ENCODE measurements at regions not wholly inside any gene's neighbourhood (a gene's known extent, or its start where the extent isn't known, plus 50 kb on each side); places are given as distances from the start of the nearest gene placed in this dataset.

- Histone ChIP-seq H3K9me2 (ENCODE audit: insufficient read depth) (no peaks in the 10 kb centered on the region), H3K9me3 (ENCODE audit: control insufficient read depth in 1 of 2, insufficient read depth in 1 of 2, low read depth in 1 of 2, low read length in 2 of 2) (no peaks in the 10 kb centered on the region), H3K4me3 (replicated peaks in 1 of 2; ENCODE audit: low read depth in 1 of 2, low read length in 2 of 2) (no peak overlapping the region), H3K4me2 (ENCODE audit: low read length) (no peak overlapping the region), H3K36me3 (ENCODE audit: control insufficient read depth in 1 of 2, insufficient read depth in 2 of 2, low read length in 2 of 2) (no peaks in the 10 kb centered on the region), H3K79me2 (ENCODE audit: insufficient read depth, low read length) (no peaks in the 10 kb centered on the region), H3K27ac (ENCODE audit: low read depth, low read length) (no peak overlapping the region), H3K27me3 (ENCODE audit: insufficient read depth, low read length) (no peaks in the 10 kb centered on the region), H4K20me1 (ENCODE audit: insufficient read depth) (no peaks in the 10 kb centered on the region), H3K9ac (ENCODE audit: low read length) (no peak overlapping the region), H3K4me1 (ENCODE audit: control insufficient read depth in 1 of 2, insufficient read depth in 2 of 2, low read length in 2 of 2) (no peaks in the 10 kb centered on the region), H2AFZ (ENCODE audit: low read depth, low read length, poor library complexity, severe bottlenecking) (no peak overlapping the region)
- ChIA-PET POLR2A (no interaction called here), CTCF (no interaction called here), RAD21 (ENCODE audit: low non-redundant PET in 1 of 2, low total read pairs in 2 of 2, uncharacterized antibody in 2 of 2, unreplicated experiment in 2 of 2) (no interaction called here)
- no peak for DNase-seq (ENCODE audit: low read depth, low spot score)
- no peak for TF ChIP-seq SP1 (IDR thresholded peaks at IDR 0.05; ENCODE audit: low read depth)
- no peak for TF ChIP-seq SRF (IDR thresholded peaks at IDR 0.05; ENCODE audit: low read depth)
- TF ChIP-seq SIN3A (IDR thresholded peaks at IDR 0.05; ENCODE audit: low read depth): no peak
- TF ChIP-seq POLR2A (IDR thresholded peaks at IDR 0.05; ENCODE audit: borderline replicate concordance, extremely low read depth, insufficient read depth, insufficient read length): no peak
- no peak for TF ChIP-seq EZH2 (IDR thresholded peaks at IDR 0.05)
- TF ChIP-seq CEBPB (IDR thresholded peaks at IDR 0.05; ENCODE audit: low read depth): no peak
- TF ChIP-seq RAD21 (IDR thresholded peaks at IDR 0.05; ENCODE audit: low read depth): no peak
- no peak for TF ChIP-seq CBX3 (IDR thresholded peaks at IDR 0.05; ENCODE audit: low read depth)
- no peak for TF ChIP-seq REST (IDR thresholded peaks at IDR 0.05; ENCODE audit: low read depth)
- no peak for TF ChIP-seq ZNF274 (IDR thresholded peaks at IDR 0.05; ENCODE audit: low read depth, low read length)
- no peak for TF ChIP-seq ATF3 (IDR thresholded peaks at IDR 0.05)
- no peak for TF ChIP-seq POLR2AphosphoS5 (IDR thresholded peaks at IDR 0.05; ENCODE audit: low read depth, low read length)
- TF ChIP-seq FOSL1 (IDR thresholded peaks at IDR 0.05; ENCODE audit: low read depth): no peak
- TF ChIP-seq JUND (IDR thresholded peaks at IDR 0.05): no peak
- no peak for TF ChIP-seq YY1 (IDR thresholded peaks at IDR 0.05; ENCODE audit: extremely low read depth, insufficient replicate concordance, low read depth, low read length)
- TF ChIP-seq EGR1 (IDR thresholded peaks at IDR 0.05; ENCODE audit: low read depth): no peak
- no peak for TF ChIP-seq ZFX (IDR thresholded peaks at IDR 0.05)
- no peak for TF ChIP-seq CTCF (IDR thresholded peaks at IDR 0.05 in 2 of 3, conservative IDR thresholded peaks at IDR 0.05 in 1 of 3; ENCODE audit: borderline replicate concordance in 1 of 3, insufficient read depth in 1 of 3, low read depth in 2 of 3, low read length in 2 of 3)
- no TSS peak for BruUV-seq (replicated peaks)
- intact Hi-C loops (cut with micrococcal nuclease): no loop called here
- no peak for ATAC-seq
These were observed 138.5 kb upstream of the DACH1 start for GRCh38 chr13:72005455-72005854.
